Mesenchymal stem cell (in vitro differentiated cells and primary cell): ENCODE measurements at regions not wholly inside any gene's neighbourhood (a gene's known extent, or its start where the extent isn't known, plus 50 kb on each side); places are given as distances from the start of the nearest gene placed in this dataset.

ENCODE experiments used
- DNase-seq: peaks from one replicate; pipeline ENCODE4 v3.0.0-alpha.2; 2013
- H2AFZ ChIP-seq: one replicate; pipeline ENCODE4 v1.6.1; 2013; ENCODE audit warnings: low read depth, mild to moderate bottlenecking, control low read depth, inconsistent platforms, low read length, moderate library complexity
- H2AK5ac ChIP-seq: 2 replicates; pipeline ENCODE4 v1.6.1; 2013; ENCODE audit warnings: low read length, moderate library complexity, mild to moderate bottlenecking, inconsistent platforms; ENCODE audit not compliant: severe bottlenecking
- H2BK120ac ChIP-seq: one replicate; pipeline ENCODE4 v1.6.1; 2013; ENCODE audit warnings: low read depth, mild to moderate bottlenecking, inconsistent platforms, low read length, moderate library complexity
- H2BK12ac ChIP-seq, 2 experiments: one replicate each; pipeline ENCODE4 v1.6.1; 2013; ENCODE audit warnings: inconsistent platforms in 2 of 2, low read length in 2 of 2, mild to moderate bottlenecking in 2 of 2, moderate library complexity in 2 of 2, control low read depth in 1 of 2
- H2BK15ac ChIP-seq: one replicate; pipeline ENCODE4 v1.6.1; 2013; ENCODE audit warnings: mild to moderate bottlenecking, low read depth, inconsistent platforms; ENCODE audit not compliant: poor library complexity, severe bottlenecking
- H2BK5ac ChIP-seq: 2 replicates; pipeline ENCODE4 v1.6.1; 2013; ENCODE audit warnings: low read depth, mild to moderate bottlenecking, low read length, control low read depth, inconsistent platforms; ENCODE audit not compliant: poor library complexity, severe bottlenecking
- H3K14ac ChIP-seq, 2 experiments: one replicate each; pipeline ENCODE4 v1.6.1; 2013; ENCODE audit warnings: inconsistent platforms in 2 of 2, low read length in 2 of 2, control low read depth in 1 of 2, mild to moderate bottlenecking in 1 of 2, moderate library complexity in 1 of 2
- H3K18ac ChIP-seq, 2 experiments: one replicate each; pipeline ENCODE4 v1.6.1; 2013; ENCODE audit warnings: inconsistent platforms in 2 of 2, low read length in 2 of 2, control low read depth in 1 of 2, low read depth in 1 of 2, mild to moderate bottlenecking in 1 of 2
- H3K23ac ChIP-seq, 2 experiments: one replicate each; pipeline ENCODE4 v1.6.1; 2013; ENCODE audit warnings: inconsistent platforms in 2 of 2, low read length in 2 of 2, mild to moderate bottlenecking in 2 of 2, moderate library complexity in 2 of 2, control low read depth in 1 of 2
- H3K27ac ChIP-seq: 2 replicates; pipeline ENCODE4 v1.5.1; 2013; ENCODE audit warnings: mild to moderate bottlenecking, moderate library complexity, low read length, control low read depth, inconsistent platforms; ENCODE audit not compliant: poor library complexity, severe bottlenecking
- H3K27me3 ChIP-seq, 2 experiments: 2 replicates each; pipeline versions ENCODE4 v1.6.1 to v1.7.0; 2013; ENCODE audit warnings: low read length in 2 of 2, mild to moderate bottlenecking in 2 of 2, moderate library complexity in 2 of 2, control low read depth in 1 of 2, inconsistent platforms in 1 of 2; ENCODE audit not compliant: control insufficient read depth in 1 of 2, insufficient read depth in 1 of 2
- H3K36me3 ChIP-seq, 2 experiments: 2 replicates each; pipeline versions ENCODE4 v1.6.1 to v1.7.0; 2013; ENCODE audit warnings: low read length in 2 of 2, control low read depth in 1 of 2, inconsistent platforms in 1 of 2, low read depth in 1 of 2, mild to moderate bottlenecking in 1 of 2; ENCODE audit not compliant: insufficient read depth in 2 of 2, control insufficient read depth in 1 of 2
- H3K4ac ChIP-seq, 2 experiments: one replicate each; pipeline ENCODE4 v1.6.1; 2013; ENCODE audit warnings: inconsistent platforms in 2 of 2, low read length in 2 of 2, mild to moderate bottlenecking in 2 of 2, moderate library complexity in 2 of 2, control low read depth in 1 of 2, low read depth in 1 of 2
- H3K4me1 ChIP-seq: 2 replicates; pipeline ENCODE4 v1.6.1; 2013; ENCODE audit warnings: low read depth, low read length, control low read depth; ENCODE audit not compliant: control insufficient read depth, insufficient read depth
- H3K4me2 ChIP-seq: 2 replicates; pipeline ENCODE4 v1.6.1; 2013; ENCODE audit warnings: low read length, mild to moderate bottlenecking, inconsistent platforms; ENCODE audit not compliant: poor library complexity, severe bottlenecking
- H3K4me3 ChIP-seq, 2 experiments: 2 replicates each; pipeline versions ENCODE4 v1.5.1 to v1.7.0; 2013; ENCODE audit warnings: low read length in 2 of 2, mild to moderate bottlenecking in 2 of 2, control low read depth in 1 of 2, low read depth in 1 of 2; ENCODE audit not compliant: insufficient read depth in 1 of 2
- H3K79me1 ChIP-seq: replicated peaks from 2 replicates; pipeline ENCODE4 v1.6.1; 2013; ENCODE audit warnings: mild to moderate bottlenecking, control low read depth, low read length, inconsistent platforms; ENCODE audit not compliant: poor library complexity, severe bottlenecking
- H3K9ac ChIP-seq: 2 replicates; pipeline ENCODE4 v1.7.0; 2013; ENCODE audit warnings: mild to moderate bottlenecking, low read length, moderate library complexity
- H3K9me3 ChIP-seq: 2 replicates; pipeline ENCODE4 v1.7.0; 2013; ENCODE audit warnings: mild to moderate bottlenecking, low read length; ENCODE audit not compliant: control insufficient read depth
- H4K8ac ChIP-seq: one replicate; pipeline ENCODE4 v1.6.1; 2013; ENCODE audit warnings: inconsistent platforms, mild to moderate bottlenecking, low read length, moderate library complexity
- H4K91ac ChIP-seq: one replicate; pipeline ENCODE4 v1.6.1; 2013; ENCODE audit warnings: mild to moderate bottlenecking, low read length, inconsistent platforms
- WGBS: methylation state at CpG from one replicate; pipeline ENCODE4 v1.1.7; 2013; ENCODE audit warnings: mixed read lengths; 5-methylcytosine and 5-hydroxymethylcytosine counted together

DNA sequence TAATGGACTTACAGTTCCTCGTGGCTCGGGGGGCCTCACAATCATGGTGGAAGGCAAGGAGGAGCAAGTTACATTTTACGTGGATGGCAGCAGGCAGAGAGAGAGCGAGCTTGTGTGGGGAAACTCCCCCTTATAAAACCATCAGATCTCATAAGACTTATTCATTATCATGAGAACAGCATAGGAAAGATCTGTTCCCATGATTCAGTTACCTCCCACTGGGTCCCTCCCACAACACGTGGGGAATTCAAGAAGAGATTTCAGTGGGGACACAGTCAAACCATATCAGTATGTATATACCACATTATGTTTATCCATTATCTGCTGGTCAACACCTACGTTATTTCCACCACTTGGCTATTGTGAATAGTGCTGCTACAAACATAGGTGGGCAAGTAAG, 352.3 kb upstream of the B3GALT2 start:
- H3K4me1 ChIP-seq: peaks cover 2% of the 10 kb centered on the region
- H3K14ac ChIP-seq: no peak overlapping the region
- H2BK120ac ChIP-seq: no peak overlapping the region
- no peak overlapping the region for H3K23ac ChIP-seq
- DNase-seq: no peak
- no peak overlapping the region for H3K4ac ChIP-seq
- no peak overlapping the region for H3K27ac ChIP-seq
- H3K9ac ChIP-seq: no peak overlapping the region
- no peaks in the 10 kb centered on the region for H3K27me3 ChIP-seq
- no peak overlapping the region for H2AFZ ChIP-seq
- no peak overlapping the region for H4K91ac ChIP-seq
- no peak overlapping the region for H3K4me2 ChIP-seq
- H3K79me1 ChIP-seq: no peaks in the 10 kb centered on the region
- H3K9me3 ChIP-seq: no peaks in the 10 kb centered on the region
- no peak overlapping the region for H3K18ac ChIP-seq
- H4K8ac ChIP-seq: no peak overlapping the region
- H2BK12ac ChIP-seq: no peak overlapping the region
- H2BK5ac ChIP-seq: no peak overlapping the region
- H3K4me3 ChIP-seq: no peak overlapping the region
- WGBS: 97% methylated on average over 6 of the region's 6 CpGs
- no peak overlapping the region for H2BK15ac ChIP-seq
- H2AK5ac ChIP-seq: no peak overlapping the region
- no peaks in the 10 kb centered on the region for H3K36me3 ChIP-seq

DNA sequence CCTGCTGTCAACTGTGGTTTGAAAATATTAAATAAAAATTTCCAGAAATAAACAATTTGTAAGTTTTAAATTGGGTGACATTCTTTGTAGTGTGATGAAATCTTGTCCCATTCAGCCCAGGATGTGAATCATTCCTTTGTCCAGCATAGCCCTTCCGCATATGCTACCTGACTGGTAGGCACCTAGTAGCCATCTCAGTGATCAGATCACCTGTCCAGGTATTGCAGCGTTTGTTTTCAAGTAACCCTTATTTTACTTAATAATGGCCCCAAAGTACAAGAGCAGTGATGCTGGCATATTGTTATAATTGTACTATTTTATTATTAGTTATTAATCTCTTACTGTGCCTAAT, 351.6 kb upstream of the B3GALT2 start:
- no peaks in the 10 kb centered on the region for H3K9me3 ChIP-seq
- no peak overlapping the region for H3K27ac ChIP-seq
- no peak for DNase-seq
- no peaks in the 10 kb centered on the region for H3K27me3 ChIP-seq
- no peaks in the 10 kb centered on the region for H3K79me1 ChIP-seq
- H4K91ac ChIP-seq: no peak overlapping the region
- no peak overlapping the region for H2BK120ac ChIP-seq
- H2BK15ac ChIP-seq: no peak overlapping the region
- H4K8ac ChIP-seq: no peak overlapping the region
- H3K4ac ChIP-seq: no peak overlapping the region
- no peak overlapping the region for H3K9ac ChIP-seq
- H3K36me3 ChIP-seq: no peaks in the 10 kb centered on the region
- no peak overlapping the region for H3K4me2 ChIP-seq
- no peak overlapping the region for H3K23ac ChIP-seq
- H3K14ac ChIP-seq: no peak overlapping the region
- no peak overlapping the region for H2AK5ac ChIP-seq
- H3K18ac ChIP-seq: peak overlapping the region in 1 of 2 experiments; percentile 24
- H2AFZ ChIP-seq: no peak overlapping the region
- 100% methylated on average over 2 of the region's 2 CpGs for WGBS
- no peak overlapping the region for H2BK5ac ChIP-seq
- no peak overlapping the region for H2BK12ac ChIP-seq
- peaks cover 2% of the 10 kb centered on the region for H3K4me1 ChIP-seq
- no peak overlapping the region for H3K4me3 ChIP-seq

DNA sequence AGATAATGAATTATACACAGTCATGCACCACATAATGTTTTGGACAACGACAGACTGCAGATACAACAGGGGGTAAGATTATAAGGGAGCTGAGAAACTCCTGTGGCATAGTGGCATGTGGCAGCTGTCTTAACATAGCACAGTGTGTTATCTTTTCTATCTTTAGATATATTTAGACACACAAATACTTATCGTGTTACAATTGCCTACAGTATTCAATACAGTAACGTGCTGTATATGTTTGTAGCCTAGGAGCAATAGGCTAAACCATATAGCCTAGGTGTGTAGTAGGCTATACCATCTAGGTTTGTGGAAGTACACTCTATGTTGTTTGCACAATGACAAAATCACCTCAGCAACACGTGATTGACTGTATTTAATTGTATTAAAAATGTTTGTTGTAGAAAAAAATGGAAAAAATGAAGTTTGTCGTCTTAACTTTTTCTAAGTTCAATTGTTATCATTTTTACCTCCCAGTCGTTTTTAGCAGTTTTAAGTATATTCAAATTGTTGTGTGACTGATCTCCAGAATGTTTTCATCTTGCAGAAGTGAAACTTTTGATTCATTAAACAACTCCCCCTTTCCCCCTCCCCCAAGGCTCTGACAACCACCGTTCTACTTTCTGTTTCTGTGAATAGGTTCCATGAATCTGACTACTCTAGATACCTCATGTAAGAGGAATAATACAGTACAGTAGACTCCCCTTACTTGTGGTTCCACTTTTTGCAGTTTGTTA, 351.0 kb upstream of the B3GALT2 start:
- Histone ChIP-seq H3K4me3 (no peak overlapping the region), H3K79me1 (no peaks in the 10 kb centered on the region), H2BK12ac (no peak overlapping the region), H3K4ac (no peak overlapping the region), H2AFZ (no peak overlapping the region), H4K91ac (no peak overlapping the region), H3K36me3 (no peaks in the 10 kb centered on the region), H3K23ac (no peak overlapping the region), H2BK5ac (no peak overlapping the region), H3K9ac (no peak overlapping the region), H3K27ac (no peak overlapping the region), H3K4me1 (no peaks in the 10 kb centered on the region), H3K18ac (no peak overlapping the region), H3K9me3 (no peaks in the 10 kb centered on the region), H4K8ac (no peak overlapping the region), H3K4me2 (no peak overlapping the region), H2BK120ac (no peak overlapping the region), H2AK5ac (no peak overlapping the region), H2BK15ac (no peak overlapping the region), H3K27me3 (no peaks in the 10 kb centered on the region), H3K14ac (no peak overlapping the region)
- WGBS: 95% methylated on average over 3 of the region's 7 CpGs
- peak; percentile 10 for DNase-seq

DNA sequence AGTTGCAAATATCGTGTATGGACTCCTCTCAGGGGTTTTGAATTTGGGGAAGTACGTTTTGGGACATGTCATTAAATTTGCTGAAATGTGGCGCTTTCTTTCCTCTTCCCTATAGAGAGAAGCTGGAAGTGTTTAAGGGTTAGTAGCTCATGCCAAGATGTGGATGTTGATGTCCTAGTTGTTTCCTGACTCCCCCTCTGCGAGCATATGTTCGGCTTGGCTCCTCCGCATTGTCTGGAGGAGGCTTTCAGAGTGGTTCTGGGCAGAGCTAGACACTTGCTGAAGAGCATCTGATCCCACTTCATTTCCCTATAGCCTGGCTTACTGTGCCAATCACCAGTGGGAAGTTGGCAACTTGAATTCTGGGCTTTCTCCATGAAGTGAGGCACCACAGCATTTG, 347.4 kb upstream of the B3GALT2 start:
- no peaks in the 10 kb centered on the region for H3K36me3 ChIP-seq
- H3K18ac ChIP-seq: no peak overlapping the region
- WGBS: 90% methylated on average over 6 of the region's 6 CpGs
- H3K23ac ChIP-seq: no peak overlapping the region
- H3K9ac ChIP-seq: no peak overlapping the region
- DNase-seq: no peak
- H2AK5ac ChIP-seq: no peak overlapping the region
- H3K4ac ChIP-seq: no peak overlapping the region
- H3K14ac ChIP-seq: no peak overlapping the region
- no peak overlapping the region for H3K27ac ChIP-seq
- H3K4me3 ChIP-seq: no peak overlapping the region
- H4K8ac ChIP-seq: no peak overlapping the region
- no peak overlapping the region for H2AFZ ChIP-seq
- no peak overlapping the region for H4K91ac ChIP-seq
- no peaks in the 10 kb centered on the region for H3K27me3 ChIP-seq
- H2BK12ac ChIP-seq: no peak overlapping the region
- H3K9me3 ChIP-seq: no peaks in the 10 kb centered on the region
- H3K79me1 ChIP-seq: no peaks in the 10 kb centered on the region
- no peak overlapping the region for H2BK5ac ChIP-seq
- H2BK15ac ChIP-seq: no peak overlapping the region
- no peak overlapping the region for H3K4me2 ChIP-seq
- H2BK120ac ChIP-seq: no peak overlapping the region
- H3K4me1 ChIP-seq: no peaks in the 10 kb centered on the region
